Endothelial cell of umbilical vein (primary cell): ENCODE measurements at regions not wholly inside any gene's neighbourhood (a gene's known extent, or its start where the extent isn't known, plus 50 kb on each side); places are given as distances from the start of the nearest gene placed in this dataset.

Source experiments
- BruUV-seq: library from RNA; stranded (reverse); fragments of 400-500 nt; replicated peaks from 2 replicates; lab custom pipeline; 2021; lab: Mats Ljungman, UMichigan
- CTCF ChIA-PET: fragments of 300-600, 350-600 bp; sonication (Branson Sonifier 250); formaldehyde crosslinking; loops from one replicate; lab custom pipeline; 2021; ENCODE audit warnings: antibody characterized with exemption, inconsistent platforms; lab: Charles Lee
- POLR2A ChIA-PET: fragments of 300-600, 350-600 bp; sonication (Branson Sonifier 250); formaldehyde crosslinking; loops from one replicate; lab custom pipeline; 2021; ENCODE audit warnings: antibody characterized with exemption, inconsistent platforms; lab: Charles Lee
- DNase-seq: peaks from one replicate; pipeline ENCODE4 v3.0.0-alpha.2; 2011; ENCODE audit warnings: low read depth, low spot score
- FAIRE-seq: peaks from 2 replicates; lab custom pipeline; 2011; peaks lifted over from hg19 to GRCh38; lab: Jason Lieb, UNC
- H2AFZ ChIP-seq: 2 replicates; pipeline ENCODE4 v1.6.0; 2012; ENCODE audit warnings: low read depth, low read length, control low read depth, inconsistent platforms
- H3K27ac ChIP-seq: 2 replicates; pipeline ENCODE4 v1.5.1; 2011; ENCODE audit warnings: low read depth, mild to moderate bottlenecking, control low read depth, low read length, moderate library complexity; ENCODE audit not compliant: insufficient read depth
- H3K27me3 ChIP-seq, 2 experiments: 2 replicates each; pipeline versions ENCODE4 v1.6.0 to v1.6.1; 2011; ENCODE audit warnings: low read length in 2 of 2, mixed read lengths in 1 of 2; ENCODE audit not compliant: control insufficient read depth in 2 of 2, insufficient read depth in 2 of 2
- H3K36me3 ChIP-seq, 2 experiments: 2 replicates in 1 of 2; 3 replicates in 1 of 2; pipeline ENCODE4 v1.5.1; 2011; ENCODE audit warnings: low read length in 2 of 2, mild to moderate bottlenecking in 1 of 2, moderate library complexity in 1 of 2; ENCODE audit not compliant: control insufficient read depth in 2 of 2, insufficient read depth in 2 of 2; ENCODE audit errors: extremely low read depth in 1 of 2
- H3K4me1 ChIP-seq: 3 replicates; pipeline ENCODE4 v1.5.1; 2011; ENCODE audit warnings: mild to moderate bottlenecking, low read length; ENCODE audit not compliant: control insufficient read depth, insufficient read depth; ENCODE audit errors: extremely low read depth
- H3K4me2 ChIP-seq: 2 replicates; pipeline ENCODE4 v1.6.1; 2011; ENCODE audit warnings: low read length, control low read depth, mixed read lengths; ENCODE audit not compliant: insufficient read depth
- H3K4me3 ChIP-seq, 3 experiments: fragments of 200-600 bp in 1 of 3; sonication (generic), shearing (Covaris generic) in 1 of 3; replicated peaks in 1 of 3; 2 replicates each; pipeline ENCODE4 v1.5.1; 2011 to 2016; ENCODE audit warnings: control low read depth in 3 of 3, low read length in 3 of 3, mild to moderate bottlenecking in 2 of 3, inconsistent platforms in 1 of 3, low read depth in 1 of 3, moderate library complexity in 1 of 3; ENCODE audit not compliant: insufficient read depth in 1 of 3
- H3K79me2 ChIP-seq: 2 replicates; pipeline ENCODE4 v1.6.0; 2012; ENCODE audit warnings: low read length, inconsistent platforms; ENCODE audit not compliant: control insufficient read depth, insufficient read depth
- H3K9ac ChIP-seq: replicated peaks from 2 replicates; pipeline ENCODE3; 2011; ENCODE audit warnings: low read length, control low read depth; ENCODE audit not compliant: insufficient read depth; ENCODE audit errors: extremely low read depth
- H3K9me1 ChIP-seq: replicated peaks from 3 replicates; pipeline ENCODE4 v1.6.0; 2011; ENCODE audit warnings: mild to moderate bottlenecking, low read length; ENCODE audit not compliant: control insufficient read depth, insufficient read depth; ENCODE audit errors: extremely low read depth
- H3K9me3 ChIP-seq: replicated peaks from 2 replicates; pipeline ENCODE4 v1.5.1; 2012; ENCODE audit warnings: low read length, inconsistent platforms; ENCODE audit not compliant: control insufficient read depth, insufficient read depth
- H4K20me1 ChIP-seq: replicated peaks from 2 replicates; pipeline ENCODE3; 2011; ENCODE audit warnings: mild to moderate bottlenecking, low read length; ENCODE audit not compliant: control insufficient read depth, insufficient read depth; ENCODE audit errors: extremely low read depth
- CTCF ChIP-seq, 2 donors: IDR thresholded peaks; 1 replicate in 1 of 2; 2 replicates in 1 of 2; pipeline ENCODE4 v1.5.1; 2011; ENCODE audit warnings: low read length in 2 of 2, mild to moderate bottlenecking in 2 of 2, moderate library complexity in 2 of 2, control low read depth in 1 of 2, inconsistent platforms in 1 of 2, low read depth in 1 of 2; ENCODE audit not compliant: insufficient read depth in 1 of 2; ENCODE audit errors: extremely low read depth in 1 of 2
- EZH2 ChIP-seq: IDR thresholded peaks from 2 replicates; pipeline ENCODE4 v1.6.1; 2012; ENCODE audit warnings: borderline replicate concordance, low read depth, mild to moderate bottlenecking, moderate library complexity, low read length, inconsistent platforms; ENCODE audit not compliant: severe bottlenecking
- FOS ChIP-seq: IDR thresholded peaks from 2 replicates; pipeline ENCODE4 v1.6.1; 2011; ENCODE audit warnings: mild to moderate bottlenecking, low read length, moderate library complexity, borderline replicate concordance; ENCODE audit not compliant: insufficient read depth
- GATA2 ChIP-seq: IDR thresholded peaks from 2 replicates; pipeline ENCODE4 v1.7.0; 2011; ENCODE audit warnings: low read depth, mild to moderate bottlenecking, moderate library complexity, mixed read lengths, low read length; ENCODE audit not compliant: insufficient read length, insufficient read depth
- JUN ChIP-seq: IDR thresholded peaks from 2 replicates; pipeline ENCODE4 v1.6.1; 2011; ENCODE audit warnings: borderline replicate concordance, low read depth; ENCODE audit not compliant: insufficient read length, insufficient read depth
- MAX ChIP-seq: IDR thresholded peaks from 2 replicates; pipeline ENCODE4 v1.6.1; 2011; ENCODE audit not compliant: insufficient read depth, insufficient read length
- MYC ChIP-seq: IDR thresholded peaks from one replicate; pipeline ENCODE4 v1.6.1; 2011; ENCODE audit warnings: mild to moderate bottlenecking, low read depth, low read length
- POLR2A ChIP-seq: IDR thresholded peaks from 2 replicates; pipeline ENCODE4 v1.6.1; 2012; ENCODE audit warnings: low read depth, mild to moderate bottlenecking, control low read depth, low read length
- POLR2AphosphoS5 ChIP-seq: IDR thresholded peaks from 2 replicates; pipeline ENCODE4 v1.6.1; 2012; ENCODE audit warnings: low read depth, mild to moderate bottlenecking, control low read depth, low read length, moderate library complexity; ENCODE audit not compliant: insufficient read depth
- dilution Hi-C: fragments of 300-500 bp; cut with MboI; formaldehyde crosslinking; loops from one replicate; pipeline ENCODE4 v1.15.0; 2019; ENCODE audit warnings: low sequenced_read_pairs; ENCODE audit not compliant: extremely low pct_ligation_motif_present
- intact Hi-C: fragments of 100-400 bp; cut with micrococcal nuclease; formaldehyde crosslinking; loops from one replicate; pipeline ENCODE4 v1.10.0; 2022

- TF ChIP-seq CTCF (IDR thresholded peaks at IDR 0.05; ENCODE audit: extremely low read depth in 1 of 2, insufficient read depth in 1 of 2, low read depth in 1 of 2, low read length in 2 of 2) (no peak), EZH2 (no peak), MAX (no peak), MYC (no peak), FOS (no peak), JUN (no peak), GATA2 (no peak), POLR2A (no peak), POLR2AphosphoS5 (no peak)
- Histone ChIP-seq H3K27ac (no peak overlapping the region), H2AFZ (no peak overlapping the region), H4K20me1 (no peaks in the 10 kb centered on the region), H3K9me3 (no peaks in the 10 kb centered on the region), H3K9me1 (no peaks in the 10 kb centered on the region), H3K27me3 (no peaks in the 10 kb centered on the region), H3K4me3 (no peak overlapping the region), H3K4me2 (no peak overlapping the region), H3K79me2 (no peaks in the 10 kb centered on the region), H3K9ac (no peak overlapping the region), H3K4me1 (no peaks in the 10 kb centered on the region), H3K36me3 (no peaks in the 10 kb centered on the region)
- ChIA-PET POLR2A (no interaction called here), CTCF (no interaction called here)
- intact Hi-C loops, result no loop called here
- FAIRE-seq (no peak), DNase-seq (no peak)
- dilution Hi-C loops, result no loop called here
- BruUV-seq, result no TSS peak
These were observed 577.4 kb upstream of the LUZP2 start for GRCh38 chr11:23919455-23919854.
